ENCODE measurements at regions not wholly inside any gene's neighbourhood (a gene's known extent, or its start where the extent isn't known, plus 50 kb on each side); places are given as distances from the start of the nearest gene placed in this dataset.

DNA sequence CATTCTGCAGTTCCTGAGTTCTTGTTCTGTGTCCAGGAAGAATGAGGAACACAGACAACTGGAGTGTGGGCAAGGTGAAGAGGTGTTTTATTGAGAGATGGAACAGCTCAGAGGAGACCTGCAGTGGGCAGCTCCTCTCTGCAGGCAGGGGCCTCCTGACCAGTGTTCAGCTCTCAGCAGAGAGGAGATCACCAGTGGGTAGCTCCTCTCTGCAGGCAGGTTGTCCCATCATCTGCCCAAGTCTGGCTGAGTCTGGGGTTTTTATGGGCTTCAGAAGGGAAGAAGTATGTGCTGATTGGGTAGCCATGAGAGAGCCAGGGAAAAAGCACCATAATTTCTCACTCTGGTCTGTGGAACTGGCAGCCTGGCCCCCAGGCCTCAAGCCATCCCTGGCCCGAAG is 56.0 kb upstream of the RASGEF1B start:
- Histone ChIP-seq H3K9me3 (ENCODE audit: insufficient read depth, low read depth, low read length) (no peaks in the 10 kb centered on the region), H3K9ac (ENCODE audit: low read depth, low read length) (no peak overlapping the region), H3K36me3 (ENCODE audit: insufficient read depth, low read depth, low read length) (no peaks in the 10 kb centered on the region), H3K4me3 (ENCODE audit: low read length) (no peak overlapping the region), H3K27ac (ENCODE audit: low read length) (no peak overlapping the region), H3K4me1 (ENCODE audit: insufficient read depth, low read length) (no peaks in the 10 kb centered on the region; the same call in 1 of the 2 replicates), H3K27me3 (ENCODE audit: insufficient read depth, low read length) (no peaks in the 10 kb centered on the region)

DNA sequence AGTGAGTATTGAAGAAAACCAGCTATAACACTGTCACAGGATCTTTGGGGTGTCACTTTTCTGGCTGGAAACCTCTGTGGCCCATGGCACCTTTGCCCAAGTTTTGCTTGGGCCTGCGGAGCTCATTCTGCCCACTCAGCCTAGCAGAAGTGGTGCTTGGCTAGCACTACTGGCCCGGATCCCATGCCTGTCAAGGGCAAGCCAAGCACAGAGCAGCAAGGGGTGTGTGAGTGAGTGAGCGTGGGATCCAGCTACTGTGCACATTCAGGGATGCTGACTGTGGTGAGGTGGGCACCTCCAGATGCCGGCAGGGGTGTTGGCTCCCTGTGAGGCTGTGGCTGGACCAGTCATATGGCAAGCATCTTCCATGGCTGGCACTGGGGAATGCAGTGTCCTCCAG is 55.4 kb upstream of the RASGEF1B start:
- Histone ChIP-seq H3K9ac (ENCODE audit: low read depth, low read length) (no peak overlapping the region), H3K36me3 (ENCODE audit: insufficient read depth, low read depth, low read length) (no peaks in the 10 kb centered on the region), H3K9me3 (ENCODE audit: insufficient read depth, low read depth, low read length) (no peaks in the 10 kb centered on the region), H3K4me1 (ENCODE audit: insufficient read depth, low read length) (no peaks in the 10 kb centered on the region; the same call in 1 of the 2 replicates), H3K27me3 (ENCODE audit: insufficient read depth, low read length) (no peaks in the 10 kb centered on the region), H3K4me3 (ENCODE audit: low read length) (no peak overlapping the region), H3K27ac (ENCODE audit: low read length) (no peak overlapping the region)

DNA sequence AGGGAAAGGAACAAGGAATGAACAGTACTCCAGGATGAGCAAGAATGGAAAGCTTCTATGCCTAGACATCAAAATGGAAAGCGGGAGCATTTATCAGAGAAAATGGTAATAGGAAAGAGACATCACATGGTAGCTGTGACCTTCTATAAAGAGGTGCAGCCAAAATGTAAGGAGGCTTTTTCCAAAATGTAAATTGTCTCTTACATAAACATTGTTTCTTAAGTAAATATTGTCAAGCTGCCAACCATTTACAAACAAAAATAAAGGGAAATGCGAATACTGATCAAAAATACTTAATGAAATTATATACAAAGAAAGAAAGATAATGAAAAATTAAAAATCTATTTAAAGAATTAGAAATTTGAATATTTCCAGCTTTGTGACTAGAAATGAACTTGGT is 55.0 kb upstream of the RASGEF1B start:
- H3K27ac ChIP-seq (ENCODE audit: low read length): no peak overlapping the region
- no peak overlapping the region for H3K4me3 ChIP-seq (ENCODE audit: low read length)
- no peaks in the 10 kb centered on the region; the same call in 1 of the 2 replicates for H3K4me1 ChIP-seq (ENCODE audit: insufficient read depth, low read length)
- H3K27me3 ChIP-seq (ENCODE audit: insufficient read depth, low read length): no peaks in the 10 kb centered on the region
- no peaks in the 10 kb centered on the region for H3K9me3 ChIP-seq (ENCODE audit: insufficient read depth, low read depth, low read length)
- no peaks in the 10 kb centered on the region for H3K36me3 ChIP-seq (ENCODE audit: insufficient read depth, low read depth, low read length)
- no peak overlapping the region for H3K9ac ChIP-seq (ENCODE audit: low read depth, low read length)

DNA sequence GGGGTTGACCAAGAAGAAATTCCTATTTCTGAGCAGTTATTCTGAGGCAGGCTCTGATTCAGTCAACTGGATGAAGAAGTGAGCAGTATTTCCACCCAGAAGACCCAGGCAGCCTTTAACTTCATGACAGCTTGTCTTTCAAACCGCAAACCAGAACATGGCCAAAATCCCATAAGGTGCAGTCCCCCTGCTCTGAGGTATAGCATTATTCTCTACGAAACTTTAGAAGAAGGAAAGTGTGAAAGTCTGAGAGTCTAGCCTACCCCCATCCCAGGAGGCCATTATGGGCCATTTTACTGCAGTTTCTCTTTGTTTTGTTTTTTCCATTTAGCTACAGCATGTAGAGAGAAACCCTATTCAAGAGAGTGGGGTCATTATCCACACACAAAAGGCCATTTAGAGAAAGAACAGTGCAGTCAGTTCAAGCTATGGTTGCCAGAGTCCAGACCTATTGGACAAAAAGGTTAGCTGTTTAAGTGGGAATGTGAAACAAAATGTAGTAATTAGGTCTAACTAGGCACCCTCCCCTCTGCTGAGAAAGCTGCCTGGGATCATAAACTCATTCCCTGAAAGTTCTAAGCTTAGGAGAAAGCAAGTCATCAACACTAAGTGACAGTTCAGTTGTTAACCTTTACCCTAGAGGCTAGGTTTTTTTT is 52.1 kb upstream of the RASGEF1B start:
- Histone ChIP-seq H3K36me3 (ENCODE audit: insufficient read depth, low read depth, low read length) (no peaks in the 10 kb centered on the region), H3K4me1 (ENCODE audit: insufficient read depth, low read length) (peaks cover 9% of the 10 kb centered on the region; the same call in 1 of the 2 replicates), H3K4me3 (ENCODE audit: low read length) (no peak overlapping the region), H3K27me3 (ENCODE audit: insufficient read depth, low read length) (no peaks in the 10 kb centered on the region), H3K27ac (ENCODE audit: low read length) (no peak overlapping the region), H3K9me3 (ENCODE audit: insufficient read depth, low read depth, low read length) (no peaks in the 10 kb centered on the region), H3K9ac (ENCODE audit: low read depth, low read length) (no peak overlapping the region)

DNA sequence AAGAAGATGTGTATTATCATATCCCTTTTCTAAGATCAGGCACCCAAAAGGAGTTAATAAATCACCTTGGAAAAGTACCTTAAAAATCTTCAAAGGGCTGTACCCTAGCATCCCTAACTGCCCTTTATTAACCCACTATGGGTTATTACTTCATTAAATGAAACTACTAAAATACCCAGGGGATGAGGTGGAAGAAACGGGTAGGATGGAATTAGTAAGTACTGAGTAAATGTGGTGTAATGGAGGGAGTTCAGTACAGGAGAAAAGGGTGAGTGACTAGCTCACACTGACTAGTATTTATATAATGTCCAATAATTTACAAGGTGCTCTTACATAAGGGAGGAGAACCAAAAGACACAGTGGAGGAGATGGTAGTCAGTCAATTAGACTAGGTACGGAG is 51.0 kb upstream of the RASGEF1B start:
- no peaks in the 10 kb centered on the region for H3K9me3 ChIP-seq (ENCODE audit: insufficient read depth, low read depth, low read length)
- H3K4me1 ChIP-seq (ENCODE audit: insufficient read depth, low read length): peaks cover 13% of the 10 kb centered on the region; the same call in 1 of the 2 replicates
- no peaks in the 10 kb centered on the region for H3K36me3 ChIP-seq (ENCODE audit: insufficient read depth, low read depth, low read length)
- H3K27me3 ChIP-seq (ENCODE audit: insufficient read depth, low read length): no peaks in the 10 kb centered on the region
- no peak overlapping the region for H3K4me3 ChIP-seq (ENCODE audit: low read length)
- no peak overlapping the region for H3K27ac ChIP-seq (ENCODE audit: low read length)
- H3K9ac ChIP-seq (ENCODE audit: low read depth, low read length): no peak overlapping the region

DNA sequence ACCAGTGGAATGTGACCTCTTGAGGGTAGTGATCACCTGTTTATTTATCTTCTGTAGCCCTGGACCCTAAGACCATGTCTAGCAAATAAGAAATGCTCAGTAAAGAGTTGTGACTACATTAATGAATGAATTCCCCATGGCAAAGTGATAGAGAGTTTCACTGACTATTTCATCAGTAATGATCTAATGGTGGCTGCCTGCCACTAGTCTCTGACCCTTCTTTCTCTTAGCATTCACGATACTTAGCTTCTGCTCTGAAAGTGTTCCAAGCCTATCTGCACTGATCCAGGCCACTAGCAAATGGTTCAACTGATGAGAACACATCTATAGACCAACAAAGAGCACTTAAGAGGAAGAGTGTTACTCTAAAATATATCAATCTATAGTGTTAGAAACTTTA is 50.0 kb upstream of the RASGEF1B start:
- H3K36me3 ChIP-seq (ENCODE audit: insufficient read depth, low read depth, low read length): no peaks in the 10 kb centered on the region
- peaks cover 13% of the 10 kb centered on the region; the same call in 1 of the 2 replicates for H3K4me1 ChIP-seq (ENCODE audit: insufficient read depth, low read length)

More for the DNA sequence above, 50.0 kb upstream of the RASGEF1B start:
- H3K9me3 ChIP-seq (ENCODE audit: insufficient read depth, low read depth, low read length): no peaks in the 10 kb centered on the region
- H3K4me3 ChIP-seq (ENCODE audit: low read length): no peak overlapping the region
- no peaks in the 10 kb centered on the region for H3K27me3 ChIP-seq (ENCODE audit: insufficient read depth, low read length)
- H3K27ac ChIP-seq (ENCODE audit: low read length): no peak overlapping the region
- no peak overlapping the region for H3K9ac ChIP-seq (ENCODE audit: low read depth, low read length)

All from iPS-20b (cell line).